ENCODE measurements at regions not wholly inside any gene's neighbourhood (a gene's known extent, or its start where the extent isn't known, plus 50 kb on each side); places are given as distances from the start of the nearest gene placed in this dataset.

DNA sequence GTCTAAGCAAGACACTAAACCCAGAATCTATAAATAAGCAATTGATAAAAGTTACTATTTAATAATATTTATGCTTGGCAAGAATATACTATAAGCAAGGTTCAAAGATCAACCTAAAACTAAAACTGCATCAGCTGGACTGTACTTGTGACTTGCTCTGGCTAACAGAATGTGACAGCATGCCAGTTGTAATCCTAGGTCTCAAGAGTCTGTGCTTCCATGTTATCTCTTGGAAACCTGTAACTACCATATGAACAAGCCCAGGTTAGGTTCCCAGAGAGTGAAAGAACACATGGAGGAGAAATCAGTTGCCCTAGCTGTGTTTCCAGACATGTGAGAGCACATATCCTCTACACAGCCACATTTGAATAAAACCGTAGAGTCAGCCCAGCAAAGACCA is 297.4 kb downstream of the CDH2 start:
- H3K36me3 ChIP-seq (ENCODE audit: control insufficient read depth in 1 of 2, insufficient read depth in 2 of 2, low read length in 2 of 2) = no peaks in the 10 kb centered on the region
- H3K4me3 ChIP-seq (replicated peaks in 1 of 2; ENCODE audit: low read depth in 1 of 2, low read length in 2 of 2) = no peak overlapping the region
- intact Hi-C loops (cut with micrococcal nuclease) = no loop called here
- ChIA-PET RAD21 (ENCODE audit: low non-redundant PET in 1 of 2, low total read pairs in 2 of 2, uncharacterized antibody in 2 of 2, unreplicated experiment in 2 of 2) (no interaction called here), CTCF (no interaction called here), POLR2A (no interaction called here)
- H3K4me2 ChIP-seq (ENCODE audit: low read length) = no peak overlapping the region
- H4K20me1 ChIP-seq (ENCODE audit: insufficient read depth) = no peaks in the 10 kb centered on the region
- no peaks in the 10 kb centered on the region for H3K4me1 ChIP-seq (ENCODE audit: control insufficient read depth in 1 of 2, insufficient read depth in 2 of 2, low read length in 2 of 2)
- ATAC-seq (no peak), DNase-seq (ENCODE audit: low read depth, low spot score) (no peak)
- H3K27me3 ChIP-seq (ENCODE audit: insufficient read depth, low read length) = no peaks in the 10 kb centered on the region
- no peaks in the 10 kb centered on the region for H3K9me2 ChIP-seq (ENCODE audit: insufficient read depth)
- no peaks in the 10 kb centered on the region for H3K79me2 ChIP-seq (ENCODE audit: insufficient read depth, low read length)
- H3K27ac ChIP-seq (ENCODE audit: low read depth, low read length) = no peak overlapping the region
- H2AFZ ChIP-seq (ENCODE audit: low read depth, low read length, poor library complexity, severe bottlenecking) = no peak overlapping the region
- no TSS peak for BruUV-seq (replicated peaks)
- peaks cover 0 to 3% of the 10 kb centered on the region in 2 experiments; a peak in 2 of 4 replicates for H3K9me3 ChIP-seq (ENCODE audit: control insufficient read depth in 1 of 2, insufficient read depth in 1 of 2, low read depth in 1 of 2, low read length in 2 of 2)
- TF ChIP-seq CBX3 (IDR thresholded peaks at IDR 0.05; ENCODE audit: low read depth) (no peak), CEBPB (IDR thresholded peaks at IDR 0.05; ENCODE audit: low read depth) (no peak), ZFX (IDR thresholded peaks at IDR 0.05) (no peak)
- TF ChIP-seq, protein P1, sequence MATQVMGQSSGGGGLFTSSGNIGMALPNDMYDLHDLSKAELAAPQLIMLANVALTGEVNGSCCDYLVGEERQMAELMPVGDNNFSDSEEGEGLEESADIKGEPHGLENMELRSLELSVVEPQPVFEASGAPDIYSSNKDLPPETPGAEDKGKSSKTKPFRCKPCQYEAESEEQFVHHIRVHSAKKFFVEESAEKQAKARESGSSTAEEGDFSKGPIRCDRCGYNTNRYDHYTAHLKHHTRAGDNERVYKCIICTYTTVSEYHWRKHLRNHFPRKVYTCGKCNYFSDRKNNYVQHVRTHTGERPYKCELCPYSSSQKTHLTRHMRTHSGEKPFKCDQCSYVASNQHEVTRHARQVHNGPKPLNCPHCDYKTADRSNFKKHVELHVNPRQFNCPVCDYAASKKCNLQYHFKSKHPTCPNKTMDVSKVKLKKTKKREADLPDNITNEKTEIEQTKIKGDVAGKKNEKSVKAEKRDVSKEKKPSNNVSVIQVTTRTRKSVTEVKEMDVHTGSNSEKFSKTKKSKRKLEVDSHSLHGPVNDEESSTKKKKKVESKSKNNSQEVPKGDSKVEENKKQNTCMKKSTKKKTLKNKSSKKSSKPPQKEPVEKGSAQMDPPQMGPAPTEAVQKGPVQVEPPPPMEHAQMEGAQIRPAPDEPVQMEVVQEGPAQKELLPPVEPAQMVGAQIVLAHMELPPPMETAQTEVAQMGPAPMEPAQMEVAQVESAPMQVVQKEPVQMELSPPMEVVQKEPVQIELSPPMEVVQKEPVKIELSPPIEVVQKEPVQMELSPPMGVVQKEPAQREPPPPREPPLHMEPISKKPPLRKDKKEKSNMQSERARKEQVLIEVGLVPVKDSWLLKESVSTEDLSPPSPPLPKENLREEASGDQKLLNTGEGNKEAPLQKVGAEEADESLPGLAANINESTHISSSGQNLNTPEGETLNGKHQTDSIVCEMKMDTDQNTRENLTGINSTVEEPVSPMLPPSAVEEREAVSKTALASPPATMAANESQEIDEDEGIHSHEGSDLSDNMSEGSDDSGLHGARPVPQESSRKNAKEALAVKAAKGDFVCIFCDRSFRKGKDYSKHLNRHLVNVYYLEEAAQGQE (IDR thresholded peaks at IDR 0.05; ENCODE audit: low read depth) = no peak
- TF ChIP-seq, protein P2, sequence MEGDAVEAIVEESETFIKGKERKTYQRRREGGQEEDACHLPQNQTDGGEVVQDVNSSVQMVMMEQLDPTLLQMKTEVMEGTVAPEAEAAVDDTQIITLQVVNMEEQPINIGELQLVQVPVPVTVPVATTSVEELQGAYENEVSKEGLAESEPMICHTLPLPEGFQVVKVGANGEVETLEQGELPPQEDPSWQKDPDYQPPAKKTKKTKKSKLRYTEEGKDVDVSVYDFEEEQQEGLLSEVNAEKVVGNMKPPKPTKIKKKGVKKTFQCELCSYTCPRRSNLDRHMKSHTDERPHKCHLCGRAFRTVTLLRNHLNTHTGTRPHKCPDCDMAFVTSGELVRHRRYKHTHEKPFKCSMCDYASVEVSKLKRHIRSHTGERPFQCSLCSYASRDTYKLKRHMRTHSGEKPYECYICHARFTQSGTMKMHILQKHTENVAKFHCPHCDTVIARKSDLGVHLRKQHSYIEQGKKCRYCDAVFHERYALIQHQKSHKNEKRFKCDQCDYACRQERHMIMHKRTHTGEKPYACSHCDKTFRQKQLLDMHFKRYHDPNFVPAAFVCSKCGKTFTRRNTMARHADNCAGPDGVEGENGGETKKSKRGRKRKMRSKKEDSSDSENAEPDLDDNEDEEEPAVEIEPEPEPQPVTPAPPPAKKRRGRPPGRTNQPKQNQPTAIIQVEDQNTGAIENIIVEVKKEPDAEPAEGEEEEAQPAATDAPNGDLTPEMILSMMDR (IDR thresholded peaks at IDR 0.05 in 2 of 3, conservative IDR thresholded peaks at IDR 0.05 in 1 of 3; ENCODE audit: borderline replicate concordance in 1 of 3, insufficient read depth in 1 of 3, low read depth in 2 of 3, low read length in 2 of 3) = no peak
- no peak overlapping the region for H3K9ac ChIP-seq (ENCODE audit: low read length)

Measured in HCT116 (cell line).